AG09319 (cell line): ENCODE measurements at regions not wholly inside any gene's neighbourhood (a gene's known extent, or its start where the extent isn't known, plus 50 kb on each side); places are given as distances from the start of the nearest gene placed in this dataset.

ENCODE experiments used
- DNase-seq: peaks from one replicate; pipeline ENCODE4 v3.0.0-alpha.2; 2010; ENCODE audit warnings: low read depth; ENCODE audit errors: extremely low read depth
- CTCF ChIP-seq: IDR thresholded peaks from 2 replicates; pipeline ENCODE4 v1.5.1; 2011; ENCODE audit warnings: low read depth, mild to moderate bottlenecking, inconsistent platforms, low read length, moderate library complexity

- no peak for TF ChIP-seq CTCF
- no peak for DNase-seq
These were observed 177.4 kb upstream of the RNPC3 start for GRCh38 chr1:103348136-103348535.

GRCh38 chr1:103344930-103345329 is 180.6 kb upstream of the RNPC3 start:
- TF ChIP-seq CTCF: no peak
- no peak for DNase-seq

GRCh38 chr1:103341377-103341880 is 184.1 kb upstream of the RNPC3 start:
- DNase-seq: no peak
- TF ChIP-seq CTCF: no peak

GRCh38 chr1:103337779-103338178 is 187.7 kb upstream of the RNPC3 start:
- DNase-seq: no peak
- no peak for TF ChIP-seq CTCF

- no peak for DNase-seq
- no peak for TF ChIP-seq CTCF
These were observed 189.1 kb upstream of the RNPC3 start for GRCh38 chr1:103336408-103336807.

GRCh38 chr1:103333141-103333540 is 192.4 kb upstream of the RNPC3 start:
- DNase-seq: no peak
- no peak for TF ChIP-seq CTCF

- TF ChIP-seq CTCF: no peak
- DNase-seq: no peak
These were observed 198.3 kb upstream of the RNPC3 start for GRCh38 chr1:103327054-103327719.
